HL-60/S4 (cell line): ENCODE measurements at regions not wholly inside any gene's neighbourhood (a gene's known extent, or its start where the extent isn't known, plus 50 kb on each side); places are given as distances from the start of the nearest gene placed in this dataset.

Experiments
- in situ Hi-C: fragments of 300-500 bp; cut with MboI; formaldehyde crosslinking; loops from 2 replicates; pipeline ENCODE4 v1.14.3; 2022; ENCODE audit warnings: low sequenced_read_pairs

DNA sequence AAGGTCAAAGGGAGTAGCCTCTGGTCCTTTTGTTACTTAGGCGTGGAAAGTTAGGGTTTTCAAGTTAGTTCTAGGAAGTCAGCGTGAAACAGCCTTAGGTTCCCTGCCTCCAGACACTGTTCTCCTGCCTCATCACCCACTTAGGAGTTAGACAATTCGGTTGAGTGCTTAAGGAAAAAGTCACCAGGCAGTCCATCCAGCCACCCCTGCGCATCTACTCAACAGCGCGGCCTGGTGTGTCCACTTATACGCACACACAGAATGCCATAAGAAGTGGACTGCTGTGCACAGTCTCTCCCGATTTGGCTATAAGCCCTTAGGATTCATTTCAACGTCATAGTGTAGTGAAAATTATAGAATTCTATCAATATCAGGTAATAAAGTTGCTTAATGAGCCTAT lies 470.8 kb upstream of the TNP1 start:
- in situ Hi-C loops: no loop called here

DNA sequence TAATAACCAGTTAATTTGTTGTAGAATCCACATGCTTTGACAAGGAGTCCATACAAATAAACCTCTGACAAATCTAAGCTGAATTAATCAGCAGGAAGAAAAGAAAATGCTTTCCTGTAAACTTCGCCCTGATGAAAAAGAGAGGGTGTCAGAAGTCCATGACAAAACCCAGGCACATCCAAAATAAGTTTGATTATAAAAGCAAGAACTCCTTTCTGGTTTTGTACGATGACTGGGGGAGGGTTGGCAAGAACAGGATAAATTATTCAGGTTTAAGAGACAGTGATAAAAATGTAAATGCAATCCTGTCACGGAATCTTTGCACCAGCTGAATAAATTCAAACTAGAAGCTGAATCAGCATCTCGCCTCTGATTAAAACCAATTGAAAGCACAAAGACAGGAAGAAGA lies 469.2 kb upstream of the TNP1 start:
- in situ Hi-C loops: no loop called here

DNA sequence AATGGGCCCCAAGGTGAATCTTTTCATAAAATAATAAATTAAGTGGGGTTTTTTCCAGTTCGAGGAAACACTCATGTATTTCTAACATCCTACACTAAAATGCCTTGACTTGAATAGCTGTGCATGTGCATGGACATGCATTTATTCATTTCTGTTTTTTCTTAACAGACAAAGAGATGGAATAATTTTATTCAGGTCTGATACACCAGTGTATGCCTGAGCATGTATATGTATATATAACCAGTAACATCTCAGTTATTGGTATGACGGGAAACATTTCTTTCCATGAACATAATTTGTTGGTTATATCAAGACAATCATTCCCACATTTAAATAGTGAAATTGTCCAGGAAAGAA lies 468.7 kb upstream of the TNP1 start:
- in situ Hi-C loops: no loop called here

DNA sequence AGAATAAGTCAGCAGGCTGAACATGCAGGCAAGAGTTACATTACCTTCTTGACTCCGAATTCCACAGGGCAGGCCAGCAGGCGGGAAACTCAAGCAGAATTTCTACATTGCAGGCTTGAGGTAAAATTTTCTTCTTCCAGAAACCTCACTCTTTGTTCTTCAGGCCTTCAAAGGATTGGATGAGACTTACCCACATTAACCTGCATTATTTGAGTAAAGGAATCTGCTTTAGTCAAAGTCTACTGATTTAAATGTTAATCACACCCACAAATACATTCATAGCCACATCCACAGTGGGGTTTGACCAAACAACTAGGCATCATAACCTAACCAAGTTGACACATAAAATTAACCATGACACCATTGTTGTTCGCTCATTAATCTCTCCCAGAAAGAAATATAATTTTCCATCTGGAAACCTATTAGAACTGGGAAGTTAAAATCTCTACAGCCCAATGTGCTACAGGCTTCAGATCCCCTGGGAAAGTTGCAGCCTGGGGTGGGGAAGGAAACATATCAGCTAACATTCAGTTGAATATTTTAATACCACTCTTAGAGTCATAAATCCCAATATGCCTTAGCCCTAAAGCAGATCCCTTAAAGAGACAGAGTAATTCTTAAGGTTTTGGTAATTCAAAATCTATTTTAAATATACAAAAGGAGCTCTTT lies 468.2 kb upstream of the TNP1 start:
- in situ Hi-C loops: no loop called here

DNA sequence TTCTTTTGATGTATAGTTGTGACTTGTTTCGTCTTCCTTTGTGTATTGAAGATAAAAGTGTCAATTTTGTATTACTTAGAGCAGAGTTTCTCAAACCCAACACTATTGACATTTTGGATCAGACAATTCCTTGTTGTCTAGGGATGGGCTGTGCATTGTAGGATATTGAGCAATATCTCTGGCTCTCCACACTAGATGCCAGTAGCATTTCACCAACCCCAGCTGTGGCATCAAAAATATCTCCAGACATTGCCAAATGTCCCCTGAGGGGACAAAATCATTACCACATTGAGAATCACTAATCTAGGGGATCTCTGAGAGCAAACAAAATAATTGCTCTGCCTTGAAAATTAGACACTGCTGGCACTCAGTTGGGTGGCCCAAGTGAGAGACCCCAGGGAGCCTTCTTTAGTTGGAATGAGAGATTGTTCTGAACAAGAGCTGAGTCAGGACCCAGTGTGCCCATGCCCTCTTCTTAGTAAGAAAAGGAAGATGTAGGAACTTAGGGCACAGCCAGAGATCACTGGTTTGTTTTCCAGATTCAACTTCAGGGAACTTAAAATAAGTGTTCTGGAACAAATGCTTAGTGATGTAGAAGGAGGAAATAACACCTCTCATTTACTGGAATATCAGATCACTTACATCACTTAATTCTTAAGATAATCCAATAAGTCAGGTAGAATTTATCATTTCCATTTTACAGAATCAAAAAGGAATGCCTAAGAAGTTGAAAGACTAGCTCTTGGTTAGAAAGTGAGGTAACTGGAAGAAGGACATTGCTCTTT lies 466.6 kb upstream of the TNP1 start:
- in situ Hi-C loops: no loop called here

DNA sequence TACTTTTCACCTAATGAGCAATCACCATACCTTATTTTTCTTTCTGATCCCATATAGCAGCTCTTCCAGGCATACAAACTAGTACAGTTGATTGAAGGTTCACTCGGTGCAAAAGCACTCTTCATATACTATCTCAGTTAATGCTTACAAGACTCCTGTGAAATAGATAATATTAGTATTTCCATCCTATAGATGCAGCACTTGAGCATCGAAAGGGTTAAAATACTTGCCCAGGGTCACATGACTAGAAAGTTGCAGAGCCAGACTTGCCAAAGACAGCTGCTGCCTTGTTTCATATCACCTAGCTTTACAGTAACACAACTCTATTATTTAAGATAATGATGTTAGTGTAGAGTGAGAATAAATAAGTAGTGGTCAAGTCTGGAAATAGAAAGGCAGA lies 466.0 kb upstream of the TNP1 start:
- in situ Hi-C loops: no loop called here

DNA sequence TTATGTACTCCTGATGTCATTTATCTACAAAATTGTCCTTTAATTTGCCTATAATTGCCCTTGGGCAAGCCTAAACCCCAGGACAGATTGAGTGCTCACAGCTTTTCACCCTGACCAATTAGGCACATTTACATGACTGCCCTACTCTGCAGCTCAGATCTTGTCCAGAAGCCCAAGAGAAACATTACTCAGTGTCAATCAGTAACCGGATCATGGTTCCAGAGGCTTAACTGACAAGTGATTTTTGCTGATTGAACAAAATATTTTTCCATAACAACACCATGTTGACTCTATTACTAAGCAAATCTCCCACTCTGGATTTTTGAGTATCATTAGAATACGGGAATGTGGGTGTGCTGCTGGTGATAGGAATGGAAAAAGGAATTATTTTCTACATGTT lies 465.4 kb upstream of the TNP1 start:
- in situ Hi-C loops: no loop called here

DNA sequence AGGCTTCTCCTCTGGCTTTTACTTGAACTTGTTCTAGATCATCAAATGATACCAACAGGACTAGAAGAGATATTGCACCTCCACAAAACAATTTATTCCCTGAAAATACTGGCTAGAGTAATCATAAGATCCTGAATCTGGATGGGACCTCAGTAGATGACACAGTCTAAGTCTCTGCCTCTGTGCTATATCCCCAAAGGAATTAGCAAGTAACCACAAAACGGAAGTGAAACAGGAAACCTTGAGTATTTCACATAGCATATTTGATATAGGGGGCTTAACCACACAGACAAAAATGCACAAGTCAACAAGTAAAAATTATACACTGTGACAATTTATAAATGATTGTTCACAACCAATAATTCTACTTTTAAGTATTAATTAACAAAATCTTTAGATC lies 456.9 kb upstream of the TNP1 start:
- in situ Hi-C loops: no loop called here

DNA sequence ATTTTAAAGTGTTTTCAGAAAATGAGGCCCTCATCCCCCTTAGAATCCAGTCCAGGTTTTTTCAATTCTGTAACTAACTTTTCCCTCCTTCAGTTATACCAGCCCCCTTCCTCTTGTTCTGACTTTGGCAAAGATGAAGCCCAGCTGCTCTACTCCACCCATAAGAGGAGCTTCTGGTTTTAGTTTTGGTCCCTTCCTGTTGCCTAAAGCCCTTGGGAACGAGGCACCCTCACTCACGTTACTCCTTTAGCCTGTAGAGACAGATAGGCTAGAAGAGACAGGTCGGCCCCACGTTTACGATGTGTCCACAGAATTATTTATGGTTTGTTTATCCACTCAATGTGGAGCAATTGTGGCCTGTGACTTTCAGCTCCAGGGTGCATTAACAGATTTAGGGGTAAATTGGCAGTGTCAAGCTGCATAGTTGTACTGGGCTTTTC lies 454.2 kb upstream of the TNP1 start:
- in situ Hi-C loops: no loop called here

DNA sequence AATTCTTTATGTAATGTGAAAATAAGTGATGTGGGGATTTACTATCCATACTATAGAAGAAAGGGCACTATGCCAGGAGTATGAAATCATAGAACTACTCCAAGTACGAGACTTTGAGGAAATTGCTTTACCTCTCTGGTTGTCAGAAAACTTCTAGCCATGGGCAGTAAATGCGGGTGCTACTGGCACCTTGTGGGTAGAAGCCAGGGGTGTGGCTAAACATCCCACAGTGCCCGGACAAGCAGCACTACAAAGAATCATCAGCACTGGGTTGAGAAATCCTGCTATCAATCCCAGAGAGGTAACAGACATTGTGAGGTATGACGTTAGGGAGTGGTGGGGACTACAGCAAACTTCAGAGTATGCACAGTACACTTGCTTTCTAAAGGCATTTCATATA lies 453.5 kb upstream of the TNP1 start:
- in situ Hi-C loops: no loop called here

DNA sequence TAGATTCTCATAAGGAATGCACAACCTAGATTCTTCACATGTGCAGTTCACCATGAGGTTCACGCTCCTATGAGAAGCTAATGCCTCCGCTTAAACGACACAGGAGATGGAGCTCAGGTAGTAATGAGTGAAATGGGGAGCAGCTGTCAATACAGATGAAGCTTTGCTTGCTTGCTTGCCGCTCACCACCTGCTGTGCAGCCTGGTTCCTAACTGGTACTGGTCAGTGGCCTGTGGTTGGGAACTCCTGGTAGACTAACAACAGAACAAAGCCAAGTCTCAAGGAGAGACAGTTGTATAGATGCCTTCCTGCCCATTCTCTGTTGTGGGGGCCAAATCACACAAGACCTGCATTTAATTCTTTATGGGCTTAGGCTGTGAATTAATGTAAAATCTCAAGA lies 449.2 kb upstream of the TNP1 start:
- in situ Hi-C loops: no loop called here

DNA sequence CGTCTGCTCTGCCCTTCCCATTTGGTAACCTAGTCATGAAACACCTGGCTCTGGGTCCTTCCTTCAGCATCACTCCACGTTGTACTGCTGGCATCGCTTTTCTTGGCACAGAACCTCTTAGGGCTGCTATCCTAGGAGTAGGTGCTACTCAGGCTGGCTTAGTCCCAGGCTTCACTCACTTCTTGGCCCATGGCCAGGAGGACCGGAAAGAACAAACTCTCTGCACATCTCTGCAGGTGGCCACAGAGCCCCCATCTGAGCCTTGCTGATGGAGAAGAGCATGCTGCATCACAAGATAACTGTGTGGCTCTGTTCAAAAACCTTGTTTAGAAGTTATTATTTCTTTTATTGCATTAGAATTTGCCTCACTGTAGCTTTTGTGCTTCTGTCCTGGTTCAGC lies 447.2 kb upstream of the TNP1 start:
- in situ Hi-C loops: no loop called here

DNA sequence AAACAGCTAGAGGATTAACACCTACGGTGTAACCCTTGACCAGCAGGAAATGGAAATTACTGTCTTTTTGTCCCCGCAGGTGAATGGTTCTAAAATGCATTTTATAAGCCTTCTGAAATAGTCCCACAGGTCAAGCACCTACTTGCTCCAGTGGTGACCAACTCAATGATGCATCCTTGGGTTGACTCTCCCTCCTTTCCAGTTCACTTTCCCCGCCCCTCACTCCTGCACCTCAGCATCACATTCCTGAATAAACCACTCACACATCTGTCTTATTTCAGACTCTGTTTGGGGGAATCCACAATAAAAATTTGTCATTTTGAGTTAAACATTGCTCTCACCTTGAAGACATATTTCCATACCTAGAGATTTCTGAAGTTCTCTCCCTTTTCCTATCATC lies 446.0 kb upstream of the TNP1 start:
- in situ Hi-C loops: no loop called here

DNA sequence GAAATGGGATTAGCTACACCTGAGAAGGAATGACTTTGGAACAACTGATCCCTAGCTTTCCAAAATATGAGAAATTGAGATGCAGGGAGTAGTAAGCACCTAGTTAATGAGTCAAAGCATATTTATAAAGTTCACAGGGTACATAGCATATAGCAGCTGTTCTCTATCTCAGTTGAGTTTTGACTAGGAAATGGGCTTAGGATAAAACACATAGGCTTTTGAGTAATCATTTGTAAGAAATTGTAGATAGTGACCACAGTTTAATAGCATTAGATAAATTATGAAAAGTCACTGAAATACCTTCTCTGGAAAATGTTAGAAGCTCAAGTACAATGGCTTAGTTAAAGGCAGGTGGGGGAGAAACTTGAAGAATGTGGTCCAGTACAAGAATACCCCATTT lies 444.7 kb upstream of the TNP1 start:
- in situ Hi-C loops: no loop called here

DNA sequence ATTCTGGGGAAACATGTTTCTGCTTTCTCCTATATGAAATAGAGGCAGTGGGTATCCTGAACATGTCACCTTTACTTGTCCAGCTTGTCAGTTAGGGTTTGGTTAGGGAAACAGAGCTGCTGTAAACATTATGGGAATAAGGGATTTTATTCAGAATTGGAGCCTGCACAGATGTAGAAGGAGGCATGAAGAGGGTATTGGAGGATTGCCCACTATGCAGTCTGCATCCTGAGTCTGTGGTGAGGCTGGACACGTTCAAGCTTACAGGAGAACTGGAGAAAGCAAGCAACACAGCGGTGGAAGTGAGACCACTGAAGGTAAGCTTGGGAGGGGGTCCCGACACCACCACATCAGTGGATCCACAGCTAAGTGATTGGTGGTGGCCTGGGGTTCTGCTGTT lies 443.0 kb upstream of the TNP1 start:
- in situ Hi-C loops: no loop called here

DNA sequence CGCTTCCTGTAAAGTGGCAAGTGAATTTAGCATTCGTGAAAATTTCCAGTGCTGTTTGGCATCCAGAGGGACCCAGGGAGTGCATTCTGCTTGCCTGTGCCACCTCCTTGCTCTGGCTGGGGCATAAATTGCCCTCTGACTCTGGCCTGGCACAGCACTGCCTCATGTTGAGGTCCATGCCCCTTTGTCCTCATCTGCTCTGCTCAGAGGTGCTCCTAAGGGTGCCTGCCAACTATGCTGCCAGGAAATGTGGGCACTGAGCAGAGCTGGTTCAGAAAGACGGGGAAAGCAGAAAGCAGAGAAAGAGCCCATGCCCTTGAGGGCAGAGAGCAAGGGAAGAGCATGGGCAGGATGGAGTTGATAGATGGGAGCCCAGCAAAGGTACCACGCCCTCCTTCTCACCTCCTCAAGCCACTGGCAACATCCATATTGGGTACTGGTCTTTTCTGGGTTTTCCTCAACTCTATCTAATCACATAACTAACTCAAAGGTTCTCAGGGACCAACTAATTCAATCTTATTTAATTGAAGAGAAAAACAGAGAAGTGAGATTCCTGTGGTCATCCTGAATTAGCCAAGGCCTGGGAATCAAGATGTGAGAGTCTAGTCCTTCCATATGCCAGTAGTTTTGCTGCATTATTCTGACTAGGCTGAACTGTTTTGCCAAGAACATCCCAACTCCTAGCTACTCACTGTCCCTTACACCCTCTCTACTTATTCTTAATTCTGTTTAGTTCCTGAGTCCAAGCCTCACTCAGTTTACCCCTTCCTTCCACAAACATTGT lies 441.5 kb upstream of the TNP1 start:
- in situ Hi-C loops: no loop called here

DNA sequence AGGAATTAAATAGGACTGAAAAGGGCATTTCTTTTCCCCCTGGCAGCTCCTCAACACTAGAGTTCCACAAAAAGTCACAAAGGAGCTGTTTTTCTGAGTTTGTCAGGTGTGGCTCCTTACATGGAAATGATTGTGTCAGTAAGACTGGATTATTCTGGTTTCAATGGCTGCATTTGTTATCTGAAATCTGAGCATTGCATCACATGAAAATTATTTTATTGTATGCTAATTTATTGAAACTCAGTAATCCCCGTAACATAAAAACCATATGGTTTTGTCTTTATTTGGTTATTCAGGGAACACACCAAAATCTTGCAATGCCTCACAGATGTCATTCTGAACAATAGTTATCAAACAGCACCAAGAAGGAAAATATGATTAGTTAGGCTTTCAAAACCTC lies 439.7 kb upstream of the TNP1 start:
- in situ Hi-C loops: no loop called here

DNA sequence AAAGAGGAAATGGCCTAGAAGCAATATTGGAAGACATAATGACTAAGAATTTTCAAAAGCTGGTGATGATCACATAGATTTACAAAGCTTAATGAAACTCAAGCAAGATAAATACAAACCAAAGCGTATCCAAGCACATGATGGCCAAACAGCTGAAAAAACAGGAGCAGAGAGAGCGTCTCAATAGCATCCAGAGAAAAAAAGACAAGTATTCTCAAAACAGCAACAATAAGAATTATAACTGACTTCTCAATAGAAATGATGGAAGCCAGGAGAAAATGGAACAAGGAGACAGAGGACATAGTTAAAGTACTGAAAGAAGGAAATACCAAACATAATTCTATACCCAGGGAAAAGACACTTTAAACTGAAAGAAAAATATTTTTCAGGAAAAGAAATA lies 437.2 kb upstream of the TNP1 start:
- in situ Hi-C loops: no loop called here

DNA sequence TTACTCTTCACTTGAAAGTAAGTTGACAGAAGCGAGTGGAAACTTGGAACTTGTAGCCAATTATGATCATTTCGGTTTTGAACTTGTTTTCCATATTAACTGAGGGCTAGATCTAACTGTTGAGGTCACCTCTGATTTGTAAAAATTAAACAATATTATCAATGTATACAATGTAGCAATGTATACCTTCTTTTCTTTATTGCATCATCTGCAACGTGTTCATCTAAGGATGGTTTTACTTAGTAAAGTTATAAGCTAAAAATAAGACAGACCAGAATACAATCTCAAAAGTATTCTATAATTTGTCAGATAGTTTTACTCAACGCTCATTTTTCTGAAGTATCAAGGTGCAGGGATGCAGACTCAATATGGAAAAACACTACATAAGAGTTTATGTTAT lies 435.0 kb upstream of the TNP1 start:
- in situ Hi-C loops: no loop called here

DNA sequence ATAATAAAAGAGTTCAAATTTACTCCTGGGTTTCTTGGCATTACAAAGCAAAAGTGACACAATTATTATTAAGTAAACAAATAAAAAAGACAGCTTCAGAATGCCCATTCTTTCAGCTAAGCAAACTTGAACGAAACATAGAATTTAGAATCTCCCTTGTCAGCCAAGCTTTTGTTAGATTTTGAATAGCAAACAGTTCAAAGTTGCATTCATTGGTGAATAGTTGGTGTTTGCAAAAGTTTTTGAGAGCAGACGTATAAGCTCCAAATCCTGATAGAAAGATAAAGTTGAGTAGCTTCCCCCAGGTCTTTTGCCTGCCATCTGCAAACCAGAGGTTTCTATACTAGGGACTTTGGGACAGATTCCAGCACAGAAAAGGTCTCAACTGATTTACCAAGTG lies 434.3 kb upstream of the TNP1 start:
- in situ Hi-C loops: no loop called here

DNA sequence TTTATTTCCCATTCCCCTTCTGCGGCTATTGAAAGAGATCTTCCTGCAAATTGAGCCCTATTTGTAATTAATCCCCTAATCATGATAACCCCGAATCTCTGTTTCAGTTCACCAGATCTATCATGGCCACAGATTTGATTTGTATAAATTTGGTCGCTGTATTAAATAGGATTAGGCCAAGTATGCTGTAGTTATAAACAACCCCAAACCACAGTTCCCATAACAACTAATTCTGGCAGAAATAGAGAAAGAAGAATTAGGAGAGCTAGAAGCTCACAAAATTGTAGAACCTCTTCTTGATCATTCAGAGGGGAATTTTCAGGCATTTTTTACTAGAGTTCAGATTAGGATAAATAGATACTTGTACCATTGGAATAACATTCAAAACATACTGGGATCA lies 433.7 kb upstream of the TNP1 start:
- in situ Hi-C loops: no loop called here

DNA sequence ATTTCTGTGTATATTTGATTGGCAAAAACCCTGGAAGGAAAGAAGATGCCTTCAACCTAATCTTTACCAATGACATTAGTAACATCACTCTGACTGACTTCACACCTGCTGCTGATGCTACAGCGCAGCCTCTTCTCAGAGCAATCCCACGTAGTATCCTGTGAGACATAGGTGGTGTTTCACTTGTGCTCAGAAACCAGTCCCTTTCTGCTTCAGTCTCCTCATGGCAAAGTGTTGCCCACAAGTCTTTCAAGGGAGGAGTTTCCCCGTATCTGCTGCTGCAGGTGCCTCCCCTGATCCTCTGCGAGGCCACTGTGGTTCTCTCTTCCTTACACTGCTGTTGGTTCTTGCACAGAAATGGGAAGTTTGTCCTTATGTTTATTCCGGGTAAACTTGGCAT lies 433.2 kb upstream of the TNP1 start:
- in situ Hi-C loops: no loop called here
